ENCODE measurements at regions not wholly inside any gene's neighbourhood (a gene's known extent, or its start where the extent isn't known, plus 50 kb on each side); places are given as distances from the start of the nearest gene placed in this dataset.

DNA sequence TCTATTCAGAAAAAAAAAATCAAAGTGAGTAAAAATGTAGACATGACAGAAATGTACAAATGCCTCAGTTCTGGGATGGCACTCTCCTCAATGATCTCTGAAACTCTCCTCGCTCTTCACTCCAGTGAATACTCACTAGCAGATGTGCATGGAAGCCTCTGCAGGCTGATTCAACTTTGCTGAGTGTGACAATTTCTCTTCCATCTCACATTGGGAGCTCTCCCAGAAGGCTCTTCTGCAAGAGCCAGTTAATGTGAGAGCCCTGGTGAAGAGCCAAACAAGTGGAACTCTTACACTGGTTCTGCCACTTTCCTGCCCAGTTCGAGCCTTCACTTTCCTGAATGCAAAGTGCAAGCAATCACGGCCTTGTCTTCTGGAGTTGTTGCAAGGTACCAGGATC, 147.1 kb upstream of the IRX6 start:
- Histone ChIP-seq H3K27me3 (no peaks in the 10 kb centered on the region), H3K9me3 (ENCODE audit: low read depth) (no peaks in the 10 kb centered on the region), H3K36me3 (no peaks in the 10 kb centered on the region), H3K4me3 (no peak overlapping the region), H3K4me1 (ENCODE audit: low read depth) (no peaks in the 10 kb centered on the region), H3K27ac (no peak overlapping the region)
- TF ChIP-seq, protein P1, sequence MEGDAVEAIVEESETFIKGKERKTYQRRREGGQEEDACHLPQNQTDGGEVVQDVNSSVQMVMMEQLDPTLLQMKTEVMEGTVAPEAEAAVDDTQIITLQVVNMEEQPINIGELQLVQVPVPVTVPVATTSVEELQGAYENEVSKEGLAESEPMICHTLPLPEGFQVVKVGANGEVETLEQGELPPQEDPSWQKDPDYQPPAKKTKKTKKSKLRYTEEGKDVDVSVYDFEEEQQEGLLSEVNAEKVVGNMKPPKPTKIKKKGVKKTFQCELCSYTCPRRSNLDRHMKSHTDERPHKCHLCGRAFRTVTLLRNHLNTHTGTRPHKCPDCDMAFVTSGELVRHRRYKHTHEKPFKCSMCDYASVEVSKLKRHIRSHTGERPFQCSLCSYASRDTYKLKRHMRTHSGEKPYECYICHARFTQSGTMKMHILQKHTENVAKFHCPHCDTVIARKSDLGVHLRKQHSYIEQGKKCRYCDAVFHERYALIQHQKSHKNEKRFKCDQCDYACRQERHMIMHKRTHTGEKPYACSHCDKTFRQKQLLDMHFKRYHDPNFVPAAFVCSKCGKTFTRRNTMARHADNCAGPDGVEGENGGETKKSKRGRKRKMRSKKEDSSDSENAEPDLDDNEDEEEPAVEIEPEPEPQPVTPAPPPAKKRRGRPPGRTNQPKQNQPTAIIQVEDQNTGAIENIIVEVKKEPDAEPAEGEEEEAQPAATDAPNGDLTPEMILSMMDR (IDR thresholded peaks at IDR 0.05; ENCODE audit: low read depth, low read length): no peak
- DNase-seq (ENCODE audit: low read depth in 1 of 2, low spot score in 1 of 2): no peak

GRCh38 chr16:55179411-55179810, 144.6 kb upstream of the IRX6 start:
- DNase-seq (ENCODE audit: low read depth in 1 of 2, low spot score in 1 of 2): no peak
- TF ChIP-seq, protein P1 (IDR thresholded peaks at IDR 0.05; ENCODE audit: low read depth, low read length): no peak
- Histone ChIP-seq H3K4me3 (no peak overlapping the region), H3K27ac (no peak overlapping the region), H3K27me3 (no peaks in the 10 kb centered on the region), H3K36me3 (no peaks in the 10 kb centered on the region), H3K9me3 (ENCODE audit: low read depth) (no peaks in the 10 kb centered on the region), H3K4me1 (ENCODE audit: low read depth) (peaks cover 15% of the 10 kb centered on the region)

- no peak overlapping the region for H3K4me3 ChIP-seq
- H3K4me1 ChIP-seq (ENCODE audit: low read depth): peaks cover 16% of the 10 kb centered on the region
- no peak overlapping the region for H3K27ac ChIP-seq
- H3K36me3 ChIP-seq: no peaks in the 10 kb centered on the region
- no peaks in the 10 kb centered on the region for H3K27me3 ChIP-seq
- H3K9me3 ChIP-seq (ENCODE audit: low read depth): no peaks in the 10 kb centered on the region
- TF ChIP-seq, protein P1 (IDR thresholded peaks at IDR 0.05; ENCODE audit: low read depth, low read length): no peak
- peak in 1 of 2 donors; percentile 9 for DNase-seq (ENCODE audit: low read depth in 1 of 2, low spot score in 1 of 2)
Observed at GRCh38 chr16:55179852-55180585, 144.0 kb upstream of the IRX6 start.

DNA sequence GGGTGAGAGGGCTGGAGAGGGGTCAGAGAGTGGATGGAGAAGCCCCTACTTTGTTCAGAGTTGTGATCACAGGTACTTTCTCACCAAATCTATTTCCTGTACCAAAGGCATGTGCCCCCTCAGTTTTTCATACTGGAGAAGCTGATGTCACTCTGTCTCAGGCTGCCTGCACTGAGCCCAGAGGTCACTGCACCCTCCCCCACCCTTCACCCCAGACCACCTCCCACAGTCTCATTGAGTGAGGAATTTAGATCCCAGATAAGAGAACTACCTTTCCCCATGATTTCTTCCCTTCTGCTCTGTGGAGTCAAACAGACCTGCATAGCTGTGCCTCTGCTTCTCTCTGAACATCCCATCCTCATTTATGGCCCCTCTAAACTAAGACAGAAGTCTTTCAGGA, 140.0 kb upstream of the IRX6 start:
- no peaks in the 10 kb centered on the region for H3K36me3 ChIP-seq
- no peak overlapping the region for H3K27ac ChIP-seq
- peak in 1 of 2 donors; percentile 9 for DNase-seq (ENCODE audit: low read depth in 1 of 2, low spot score in 1 of 2)
- peaks cover under 1% of the 10 kb centered on the region for H3K27me3 ChIP-seq
- TF ChIP-seq, protein P1 (IDR thresholded peaks at IDR 0.05; ENCODE audit: low read depth, low read length): no peak
- H3K4me3 ChIP-seq: no peak overlapping the region
- no peaks in the 10 kb centered on the region for H3K9me3 ChIP-seq (ENCODE audit: low read depth)
- peaks cover 16% of the 10 kb centered on the region for H3K4me1 ChIP-seq (ENCODE audit: low read depth)

GRCh38 chr16:55184619-55185018, 139.4 kb upstream of the IRX6 start:
- no peak overlapping the region for H3K27ac ChIP-seq
- peaks cover 16% of the 10 kb centered on the region for H3K4me1 ChIP-seq (ENCODE audit: low read depth)
- peaks cover 3% of the 10 kb centered on the region for H3K27me3 ChIP-seq
- no peak for DNase-seq (ENCODE audit: low read depth in 1 of 2, low spot score in 1 of 2)
- H3K9me3 ChIP-seq (ENCODE audit: low read depth): no peaks in the 10 kb centered on the region
- TF ChIP-seq, protein P1 (IDR thresholded peaks at IDR 0.05; ENCODE audit: low read depth, low read length): no peak
- no peaks in the 10 kb centered on the region for H3K36me3 ChIP-seq
- no peak overlapping the region for H3K4me3 ChIP-seq

All from cardiac muscle cell (in vitro differentiated cells and primary cell).